Right lobe of liver (tissue), 6 donors: ENCODE measurements at regions not wholly inside any gene's neighbourhood (a gene's known extent, or its start where the extent isn't known, plus 50 kb on each side); places are given as distances from the start of the nearest gene placed in this dataset.

Experiments
- ATAC-seq, 4 donors: fragments of 200-7000 bp; cut with Tn5 transposase; one replicate each; pipeline ENCODE4 v1.9.1; 2020; ENCODE audit warnings: mild to moderate bottlenecking in 4 of 4, moderate library complexity in 4 of 4
- DNase-seq, 3 donors: peaks; one replicate each; pipeline ENCODE4 v3.0.0-alpha.2; 2020
- H3K27ac ChIP-seq, 3 donors: fragments of 200-600 bp; one replicate each; pipeline ENCODE4 v1.8.0; 2022
- H3K27me3 ChIP-seq, 2 donors: fragments of 200-600 bp; one replicate each; pipeline ENCODE4 v1.8.0; 2022
- H3K36me3 ChIP-seq, 4 donors: fragments of 200-600 bp; sonication (generic) in 1 of 4; one replicate each; pipeline versions ENCODE4 v1.5.1 to v1.8.0; 2017 to 2022; ENCODE audit warnings: control low read depth in 1 of 4
- H3K4me1 ChIP-seq, 4 donors: fragments of 200-600 bp; sonication (generic) in 1 of 4; one replicate each; pipeline versions ENCODE4 v1.5.1 to v1.8.0; 2017 to 2022; ENCODE audit warnings: control low read depth in 1 of 4
- H3K4me3 ChIP-seq, 3 donors: fragments of 200-600 bp; one replicate each; pipeline ENCODE4 v1.8.0; 2022
- H3K9me3 ChIP-seq, 4 donors: fragments of 200-600 bp; sonication (generic) in 1 of 4; one replicate each; pipeline versions ENCODE4 v1.5.1 to v1.8.0; 2017 to 2022; ENCODE audit warnings: control low read depth in 1 of 4
- POLR2A ChIP-seq: fragments of 450-650 bp; IDR thresholded peaks from one replicate; pipeline ENCODE4 v1.6.1; 2017; ENCODE audit warnings: antibody characterized with exemption, mild to moderate bottlenecking
- WGBS: methylation state at CpG from one replicate; pipeline ENCODE4 v1.1.6; 2018; ENCODE audit warnings: low coverage, low lambda C conversion rate; ENCODE audit not compliant: insufficient coverage; ENCODE audit errors: missing lambda C conversion rate; 5-methylcytosine and 5-hydroxymethylcytosine counted together
- intact Hi-C, 2 donors: fragments of 100-400 bp; cut with DNase I; formaldehyde crosslinking; loops; one replicate each; pipeline versions ENCODE4 v1.11.2 to v1.14.1; 2022
- TF ChIP-seq, protein P1 (sequence below), 4 donors: fragments of 200-600 bp in 3 of 4; fragments of 450-650 bp in 1 of 4; IDR thresholded peaks; one replicate each; pipeline versions ENCODE4 v1.5.1 to v1.8.0; 2016 to 2022; ENCODE audit warnings: antibody characterized with exemption in 4 of 4, mild to moderate bottlenecking in 2 of 4
- donor health status: DM: no; HTN: yes; CAD: no.
- donor health status: DM: no; HTN: no; CAD: no.
- donor health status: DM: no; HTN: no; CAD: no.
- donor health status: DM: no; HTN: yes; CAD: no.
- donor health status: DM: no; HTN: yes; CAD: no.

DNA sequence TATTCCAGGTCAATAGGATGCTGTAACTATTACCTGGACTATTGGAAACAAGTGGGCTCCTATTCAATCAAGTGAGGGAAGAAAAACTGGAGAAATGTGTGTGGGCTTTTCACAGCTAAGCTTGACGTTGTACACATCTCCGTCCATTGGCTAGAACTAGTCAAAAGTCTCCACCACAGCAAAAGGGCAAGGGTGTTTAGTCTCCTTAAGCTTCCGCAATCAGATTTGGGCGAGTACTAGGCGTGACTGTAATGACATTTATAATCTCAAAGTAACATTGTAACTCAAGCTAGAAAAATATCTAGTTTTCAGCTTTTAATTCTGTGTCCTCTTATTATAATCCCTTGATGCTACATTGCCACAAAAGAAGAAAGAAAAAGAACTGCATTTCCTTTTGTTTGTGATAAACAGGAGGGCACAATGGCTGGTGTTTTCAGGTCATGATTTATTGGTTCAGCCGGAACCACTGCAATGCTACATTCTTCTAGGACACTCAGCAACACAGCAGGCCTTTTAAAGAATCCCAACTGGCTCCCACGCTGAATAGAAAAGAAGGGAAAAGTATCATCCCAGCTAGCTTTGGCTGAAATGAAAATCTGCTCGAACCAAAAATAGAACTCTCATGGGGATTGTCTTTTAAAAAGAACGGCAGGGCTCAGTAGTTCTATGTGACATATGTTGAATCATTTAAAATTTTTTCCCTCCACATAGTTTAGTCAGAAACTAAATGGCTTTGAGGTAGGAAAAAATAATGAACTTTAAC lies 387.7 kb downstream of the BTBD3 start:
- no peak for DNase-seq
- H3K4me1 ChIP-seq: no peaks in the 10 kb centered on the region

DNA sequence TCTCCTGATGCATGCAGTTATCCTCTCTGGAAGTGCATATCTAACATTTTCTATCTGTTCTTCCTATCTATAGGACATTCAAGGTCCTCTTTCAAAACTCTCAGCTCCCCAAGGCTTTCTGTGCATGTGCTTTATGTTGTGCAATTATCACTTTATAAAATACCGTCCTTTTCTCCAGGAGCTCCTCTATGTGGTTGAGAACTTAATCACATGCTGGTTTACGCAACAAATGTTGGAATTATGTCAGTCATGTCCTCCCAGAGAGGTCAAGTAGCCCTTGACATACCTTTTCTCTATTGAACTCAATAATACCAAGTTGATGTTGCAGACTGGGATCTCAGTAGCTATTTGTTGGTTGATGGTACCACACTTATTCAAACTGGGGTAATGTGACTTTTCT lies 388.4 kb downstream of the BTBD3 start:
- ATAC-seq (peak in 1 of 4 donors; percentile 16), DNase-seq (no peak)
- H3K4me3 ChIP-seq: no peak overlapping the region
- intact Hi-C loops: no loop called here
- H3K36me3 ChIP-seq: peaks cover 0 to 5% (median 0%) of the 10 kb centered on the region in 4 donors
- no peak overlapping the region for H3K27ac ChIP-seq
- TF ChIP-seq, protein P1, sequence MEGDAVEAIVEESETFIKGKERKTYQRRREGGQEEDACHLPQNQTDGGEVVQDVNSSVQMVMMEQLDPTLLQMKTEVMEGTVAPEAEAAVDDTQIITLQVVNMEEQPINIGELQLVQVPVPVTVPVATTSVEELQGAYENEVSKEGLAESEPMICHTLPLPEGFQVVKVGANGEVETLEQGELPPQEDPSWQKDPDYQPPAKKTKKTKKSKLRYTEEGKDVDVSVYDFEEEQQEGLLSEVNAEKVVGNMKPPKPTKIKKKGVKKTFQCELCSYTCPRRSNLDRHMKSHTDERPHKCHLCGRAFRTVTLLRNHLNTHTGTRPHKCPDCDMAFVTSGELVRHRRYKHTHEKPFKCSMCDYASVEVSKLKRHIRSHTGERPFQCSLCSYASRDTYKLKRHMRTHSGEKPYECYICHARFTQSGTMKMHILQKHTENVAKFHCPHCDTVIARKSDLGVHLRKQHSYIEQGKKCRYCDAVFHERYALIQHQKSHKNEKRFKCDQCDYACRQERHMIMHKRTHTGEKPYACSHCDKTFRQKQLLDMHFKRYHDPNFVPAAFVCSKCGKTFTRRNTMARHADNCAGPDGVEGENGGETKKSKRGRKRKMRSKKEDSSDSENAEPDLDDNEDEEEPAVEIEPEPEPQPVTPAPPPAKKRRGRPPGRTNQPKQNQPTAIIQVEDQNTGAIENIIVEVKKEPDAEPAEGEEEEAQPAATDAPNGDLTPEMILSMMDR (IDR thresholded peaks at IDR 0.05): no peak
- no peak for TF ChIP-seq POLR2A
- H3K27me3 ChIP-seq: no peaks in the 10 kb centered on the region
- no peaks in the 10 kb centered on the region for H3K9me3 ChIP-seq
- 55% methylated on average over 2 of the region's 2 CpGs for WGBS
- H3K4me1 ChIP-seq: no peaks in the 10 kb centered on the region

More for the DNA sequence above, 387.7 kb downstream of the BTBD3 start:
- Histone ChIP-seq H3K9me3 (no peaks in the 10 kb centered on the region), H3K4me3 (no peak overlapping the region), H3K27me3 (no peaks in the 10 kb centered on the region), H3K27ac (no peak overlapping the region), H3K36me3 (peaks cover 0 to 5% (median 0%) of the 10 kb centered on the region in 4 donors)
- intact Hi-C loops: no loop called here
- 47% methylated on average over 9 of the region's 9 CpGs for WGBS
- no peak for ATAC-seq
- TF ChIP-seq, protein P1 (IDR thresholded peaks at IDR 0.05): no peak
- no peak for TF ChIP-seq POLR2A

DNA sequence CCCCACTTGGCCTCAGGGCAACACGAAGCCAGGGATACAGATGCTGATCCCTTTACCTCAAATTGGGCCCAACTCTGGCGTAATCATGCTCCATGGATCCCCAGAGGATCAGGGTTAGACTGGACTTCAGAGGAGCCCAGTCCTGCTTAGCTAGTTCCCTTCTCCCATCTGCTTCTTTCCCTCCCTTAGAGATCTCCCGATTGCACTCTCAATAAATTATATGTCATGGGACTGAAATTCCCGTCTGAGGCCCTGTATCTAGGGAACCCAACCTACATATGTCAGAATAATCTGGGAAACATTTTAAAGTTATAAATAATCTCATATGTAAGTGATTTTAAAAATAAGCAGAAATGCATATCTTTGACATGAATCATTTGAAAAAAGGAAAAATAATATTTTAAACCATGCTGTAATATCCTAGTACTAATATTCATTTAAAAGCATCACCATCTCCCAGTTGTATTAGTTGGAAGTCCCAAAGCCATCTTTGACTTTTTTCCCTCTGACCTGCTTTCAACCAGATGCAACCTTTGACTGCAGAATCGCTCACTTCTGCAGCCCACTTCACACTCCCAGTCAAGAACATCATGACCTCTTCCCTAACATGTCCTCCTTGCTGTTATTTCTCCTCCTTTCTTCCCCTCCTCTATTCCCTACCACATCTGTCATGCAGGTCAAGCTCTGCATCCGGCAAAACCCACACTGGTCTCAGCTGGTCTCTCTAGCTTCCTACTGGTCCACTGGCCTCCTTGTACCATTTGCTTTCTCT lies 393.6 kb downstream of the BTBD3 start:
- ATAC-seq: no peak
- DNase-seq: no peak
- Histone ChIP-seq H3K9me3 (no peaks in the 10 kb centered on the region), H3K4me3 (no peak overlapping the region), H3K36me3 (peaks cover 0 to 2% (median 0%) of the 10 kb centered on the region in 4 donors), H3K4me1 (peaks cover 0 to 29% (median 7%) of the 10 kb centered on the region in 4 donors), H3K27ac (no peak overlapping the region), H3K27me3 (no peaks in the 10 kb centered on the region)
- intact Hi-C loops: no loop called here
- TF ChIP-seq, protein P1 (IDR thresholded peaks at IDR 0.05): no peak
- no peak for TF ChIP-seq POLR2A
- WGBS: 72% methylated on average over 6 of the region's 6 CpGs

DNA sequence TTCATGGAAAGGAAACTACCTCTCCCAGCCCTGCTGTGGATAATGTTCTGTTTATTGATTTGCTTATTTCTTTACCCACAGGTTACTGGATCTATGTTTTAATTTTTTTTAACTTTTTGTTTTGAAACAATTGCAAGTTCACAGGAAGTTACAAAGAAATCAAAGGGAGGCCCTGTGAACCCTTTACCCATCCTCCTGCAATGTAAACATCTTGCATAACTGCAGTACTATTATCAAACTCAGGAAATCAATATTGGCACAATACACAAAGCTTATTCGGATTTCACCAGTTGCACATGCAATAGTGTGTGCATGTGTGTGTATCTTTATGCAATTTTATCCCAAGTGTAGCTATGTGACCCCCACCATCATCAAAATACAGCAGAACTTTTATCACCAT lies 398.0 kb downstream of the BTBD3 start:
- Histone ChIP-seq H3K9me3 (no peaks in the 10 kb centered on the region), H3K27me3 (no peaks in the 10 kb centered on the region), H3K4me1 (peaks cover 0 to 37% (median 7%) of the 10 kb centered on the region in 4 donors), H3K4me3 (peak overlapping the region in 2 of 3 donors; percentile 3 to 57), H3K36me3 (peaks cover 0 to 2% (median 0%) of the 10 kb centered on the region in 4 donors), H3K27ac (peak overlapping the region in 1 of 3 donors; percentile 57)
- DNase-seq: no peak
- peak; percentile 74 to 94 (median 80) for ATAC-seq
- TF ChIP-seq POLR2A: no peak
- TF ChIP-seq, protein P1 (IDR thresholded peaks at IDR 0.05): peak in 1 of 4 donors; percentile 16
- intact Hi-C loops: no loop called here
- WGBS: 8% methylated on average over 1 of the region's 1 CpG
